ENCODE measurements at regions not wholly inside any gene's neighbourhood (a gene's known extent, or its start where the extent isn't known, plus 50 kb on each side); places are given as distances from the start of the nearest gene placed in this dataset.
"Not testable (repeated sequence)": the region's sequence is repeated elsewhere in the genome, so short reads cannot be mapped to it uniquely, and the experiment has no call there.

GRCh38 chr18:57882465-57882864, 79.3 kb upstream of the ATP8B1 start:
- Histone ChIP-seq H3K36me3 (no peaks in the 10 kb centered on the region), H3K27ac (no peak overlapping the region), H3K9me3 (no peaks in the 10 kb centered on the region), H3K4me1 (no peaks in the 10 kb centered on the region), H3K27me3 (no peaks in the 10 kb centered on the region), H3K4me3 (no peak overlapping the region)
- no peak for TF ChIP-seq POLR2A (IDR thresholded peaks at IDR 0.05)
- no peak for TF ChIP-seq CTCF (IDR thresholded peaks at IDR 0.05)
- ATAC-seq (no peak), DNase-seq (no peak)
- 42% methylated on average over 3 of the region's 3 CpGs for WGBS (ENCODE audit: insufficient coverage, low coverage, low lambda C conversion rate, missing lambda C conversion rate)
- intact Hi-C loops (cut with DNase I), result loop anchor here in 1 of 2 donors (10.0 kb wide), 1 partner anchor 242 kb away; no protein-coding TSS in a partner anchor

- H3K4me3 ChIP-seq, result no peak overlapping the region
- H3K36me3 ChIP-seq, result no peaks in the 10 kb centered on the region
- H3K9me3 ChIP-seq, result no peaks in the 10 kb centered on the region
- WGBS (ENCODE audit: insufficient coverage, low coverage, low lambda C conversion rate, missing lambda C conversion rate), result 5% methylated on average over 6 of the region's 10 CpGs
- H3K27ac ChIP-seq, result no peak overlapping the region
- DNase-seq (peak; percentile 45 to 69 (median 67)), ATAC-seq (peak; percentile 98 to 100 (median 99))
- no peaks in the 10 kb centered on the region for H3K4me1 ChIP-seq
- peak; percentile 91 to 95 (median 92) for TF ChIP-seq CTCF (IDR thresholded peaks at IDR 0.05)
- no peak for TF ChIP-seq POLR2A (IDR thresholded peaks at IDR 0.05)
- intact Hi-C loops (cut with DNase I), result loop anchor here in 1 of 2 donors (10.0 kb wide), 1 partner anchor 243 kb away; no protein-coding TSS in a partner anchor
- H3K27me3 ChIP-seq, result no peaks in the 10 kb centered on the region
Observed at GRCh38 chr18:57881818-57882413, 78.8 kb upstream of the ATP8B1 start.

- intact Hi-C loops (cut with DNase I), result loop anchor here in 1 of 2 donors (10.0 kb wide), 1 partner anchor 245 kb away; no protein-coding TSS in a partner anchor
- whole genome bisulfite sequencing (ENCODE audit: insufficient coverage, low coverage, low lambda C conversion rate, missing lambda C conversion rate), result 86% methylated on average over 4 of the region's 4 CpGs
Observed at GRCh38 chr18:57879924-57880323, 76.8 kb upstream of the ATP8B1 start.

GRCh38 chr18:57869221-57869620, 66.1 kb upstream of the ATP8B1 start:
- Histone ChIP-seq H3K4me3 (no peak overlapping the region), H3K9me3 (peaks cover 0 to 10% (median 4%) of the 10 kb centered on the region in 4 donors), H3K27me3 (no peaks in the 10 kb centered on the region), H3K4me1 (no peaks in the 10 kb centered on the region), H3K27ac (no peak overlapping the region), H3K36me3 (no peaks in the 10 kb centered on the region)
- no peak for ATAC-seq
- TF ChIP-seq CTCF (IDR thresholded peaks at IDR 0.05), result no peak
- TF ChIP-seq POLR2A (IDR thresholded peaks at IDR 0.05), result no peak
- intact Hi-C loops (cut with DNase I), result loop anchor here in 1 of 2 donors (10.0 kb wide), 1 partner anchor 214 kb away; no protein-coding TSS in a partner anchor
- no peak for DNase-seq

More at GRCh38 chr18:57879924-57880323, 76.8 kb upstream of the ATP8B1 start:
- not testable (repeated sequence) for H3K27me3 ChIP-seq, DNase-seq, H3K4me1 ChIP-seq, H3K36me3 ChIP-seq, H3K9me3 ChIP-seq, H3K27ac ChIP-seq, H3K4me3 ChIP-seq, ATAC-seq

- no peaks in the 10 kb centered on the region for H3K36me3 ChIP-seq
- H3K27me3 ChIP-seq, result no peaks in the 10 kb centered on the region
- no peaks in the 10 kb centered on the region for H3K4me1 ChIP-seq
- TF ChIP-seq CTCF (IDR thresholded peaks at IDR 0.05), result no peak
- TF ChIP-seq POLR2A (IDR thresholded peaks at IDR 0.05), result no peak
- no peak for ATAC-seq
- no peak overlapping the region for H3K27ac ChIP-seq
- intact Hi-C loops (cut with DNase I), result loop anchor here in 1 of 2 donors (10.0 kb wide), 1 partner anchor 212 kb away; no protein-coding TSS in a partner anchor
- H3K9me3 ChIP-seq, result no peaks in the 10 kb centered on the region
- no peak for DNase-seq
- 50% methylated on average over 3 of the region's 3 CpGs for WGBS (ENCODE audit: insufficient coverage, low coverage, low lambda C conversion rate, missing lambda C conversion rate)
- H3K4me3 ChIP-seq, result no peak overlapping the region
Observed at GRCh38 chr18:57866355-57866754, 63.2 kb upstream of the ATP8B1 start.
